Loucy (cell line): ENCODE measurements at regions not wholly inside any gene's neighbourhood (a gene's known extent, or its start where the extent isn't known, plus 50 kb on each side); places are given as distances from the start of the nearest gene placed in this dataset.

Source experiments
- H2AFZ ChIP-seq: fragments of 200-600 bp; sonication (generic); 2 replicates; pipeline ENCODE4 v1.6.0; 2016; ENCODE audit warnings: antibody characterized with exemption, mild to moderate bottlenecking, low read length, moderate library complexity
- H3F3A ChIP-seq: fragments of 200-600 bp; 2 replicates; pipeline ENCODE4 v1.6.0; 2016; ENCODE audit warnings: antibody characterized with exemption, low read depth, mild to moderate bottlenecking
- H3K27me3 ChIP-seq: fragments of 200-600 bp; sonication (generic); 2 replicates; pipeline ENCODE4 v1.6.1; 2014; ENCODE audit warnings: low read length, mild to moderate bottlenecking; ENCODE audit not compliant: insufficient read depth, poor library complexity, severe bottlenecking
- H3K36me3 ChIP-seq: fragments of 200-600 bp; sonication (generic); 2 replicates; pipeline ENCODE4 v1.6.1; 2016; ENCODE audit warnings: low read length; ENCODE audit not compliant: insufficient read depth
- H3K4me1 ChIP-seq: fragments of 200-600 bp; sonication (generic); 2 replicates; pipeline ENCODE4 v1.5.1; 2014; ENCODE audit warnings: low read length, mild to moderate bottlenecking; ENCODE audit not compliant: insufficient read depth, poor library complexity, severe bottlenecking
- H3K4me2 ChIP-seq: fragments of 200-600 bp; sonication (generic); 2 replicates; pipeline ENCODE4 v1.6.0; 2014; ENCODE audit warnings: antibody characterized with exemption, low read length, low read depth, mild to moderate bottlenecking; ENCODE audit not compliant: poor library complexity, severe bottlenecking
- H3K4me3 ChIP-seq: fragments of 200-600 bp; sonication (generic); 2 replicates; pipeline ENCODE4 v1.5.1; 2014; ENCODE audit warnings: low read length, mild to moderate bottlenecking, mixed read lengths; ENCODE audit not compliant: poor library complexity, severe bottlenecking
- H3K79me2 ChIP-seq: fragments of 200-600 bp; sonication (generic); 2 replicates; pipeline ENCODE4 v1.6.1; 2014; ENCODE audit warnings: low read length; ENCODE audit not compliant: insufficient read depth
- H3K9ac ChIP-seq: fragments of 200-600 bp; sonication (generic); 2 replicates; pipeline ENCODE4 v1.6.0; 2014; ENCODE audit warnings: mild to moderate bottlenecking, low read depth, low read length, moderate library complexity; ENCODE audit not compliant: poor library complexity, severe bottlenecking
- H3K9me2 ChIP-seq: fragments of 200-600 bp; sonication (generic); replicated peaks from 2 replicates; pipeline ENCODE4 v1.6.1; 2016; ENCODE audit warnings: low read depth, low read length, mixed read lengths
- H3K9me3 ChIP-seq: fragments of 200-600 bp; sonication (generic); 2 replicates; pipeline ENCODE4 v1.6.1; 2014; ENCODE audit warnings: mild to moderate bottlenecking, antibody characterized with exemption, low read length, low read depth; ENCODE audit not compliant: insufficient read depth
- H4K20me1 ChIP-seq: fragments of 200-600 bp; sonication (generic); 2 replicates; pipeline ENCODE4 v1.6.0; 2014; ENCODE audit warnings: antibody characterized with exemption, low read length, mild to moderate bottlenecking; ENCODE audit not compliant: insufficient read depth, poor library complexity, severe bottlenecking
- EZH2phosphoT487 ChIP-seq: fragments of 200-600 bp; IDR thresholded peaks from 2 replicates; pipeline ENCODE4 v1.6.1; 2018; ENCODE audit warnings: antibody characterized with exemption, mild to moderate bottlenecking, moderate library complexity, borderline replicate concordance
- TF ChIP-seq, protein P1 (sequence below): fragments of 200-600 bp; sonication (generic); conservative IDR thresholded peaks from 2 replicates; pipeline ENCODE4 v1.5.1; 2014; ENCODE audit warnings: mild to moderate bottlenecking, antibody characterized with exemption, low read length

DNA sequence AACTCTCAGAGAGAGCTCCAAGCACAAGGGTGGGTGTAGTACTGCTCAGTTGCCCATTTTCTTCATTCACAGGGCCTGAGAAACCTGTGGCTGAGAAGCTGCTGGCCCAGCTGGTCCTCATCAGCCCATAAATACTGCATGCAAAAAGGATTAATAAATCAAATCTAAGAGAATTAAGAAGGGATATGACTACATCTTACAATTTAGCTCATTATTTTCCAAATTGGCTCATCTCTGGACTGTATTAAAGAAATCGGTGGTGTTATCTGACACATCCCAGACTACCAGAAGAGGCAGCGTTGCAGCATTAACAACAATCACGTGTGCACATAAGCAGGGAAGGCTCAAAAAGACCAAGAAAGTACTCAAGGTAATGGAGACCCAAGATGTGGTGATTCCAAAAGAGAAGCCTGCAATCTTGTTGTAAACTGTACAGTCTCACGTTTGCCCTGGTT lies 90.7 kb downstream of the CD24 start:
- no peaks in the 10 kb centered on the region for H3K9me2 ChIP-seq
- H3K36me3 ChIP-seq, result no peaks in the 10 kb centered on the region
- no peaks in the 10 kb centered on the region for H3K27me3 ChIP-seq
- H3F3A ChIP-seq, result no peaks in the 10 kb centered on the region
- H4K20me1 ChIP-seq, result no peaks in the 10 kb centered on the region
- H2AFZ ChIP-seq, result no peak overlapping the region
- no peak overlapping the region for H3K4me3 ChIP-seq
- no peak overlapping the region for H3K4me2 ChIP-seq
- no peaks in the 10 kb centered on the region for H3K79me2 ChIP-seq
- no peak for TF ChIP-seq EZH2phosphoT487
- TF ChIP-seq, protein P1, sequence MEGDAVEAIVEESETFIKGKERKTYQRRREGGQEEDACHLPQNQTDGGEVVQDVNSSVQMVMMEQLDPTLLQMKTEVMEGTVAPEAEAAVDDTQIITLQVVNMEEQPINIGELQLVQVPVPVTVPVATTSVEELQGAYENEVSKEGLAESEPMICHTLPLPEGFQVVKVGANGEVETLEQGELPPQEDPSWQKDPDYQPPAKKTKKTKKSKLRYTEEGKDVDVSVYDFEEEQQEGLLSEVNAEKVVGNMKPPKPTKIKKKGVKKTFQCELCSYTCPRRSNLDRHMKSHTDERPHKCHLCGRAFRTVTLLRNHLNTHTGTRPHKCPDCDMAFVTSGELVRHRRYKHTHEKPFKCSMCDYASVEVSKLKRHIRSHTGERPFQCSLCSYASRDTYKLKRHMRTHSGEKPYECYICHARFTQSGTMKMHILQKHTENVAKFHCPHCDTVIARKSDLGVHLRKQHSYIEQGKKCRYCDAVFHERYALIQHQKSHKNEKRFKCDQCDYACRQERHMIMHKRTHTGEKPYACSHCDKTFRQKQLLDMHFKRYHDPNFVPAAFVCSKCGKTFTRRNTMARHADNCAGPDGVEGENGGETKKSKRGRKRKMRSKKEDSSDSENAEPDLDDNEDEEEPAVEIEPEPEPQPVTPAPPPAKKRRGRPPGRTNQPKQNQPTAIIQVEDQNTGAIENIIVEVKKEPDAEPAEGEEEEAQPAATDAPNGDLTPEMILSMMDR, result peak; percentile 62
- H3K9me3 ChIP-seq, result no peaks in the 10 kb centered on the region
- no peak overlapping the region for H3K9ac ChIP-seq
- H3K4me1 ChIP-seq, result no peaks in the 10 kb centered on the region

DNA sequence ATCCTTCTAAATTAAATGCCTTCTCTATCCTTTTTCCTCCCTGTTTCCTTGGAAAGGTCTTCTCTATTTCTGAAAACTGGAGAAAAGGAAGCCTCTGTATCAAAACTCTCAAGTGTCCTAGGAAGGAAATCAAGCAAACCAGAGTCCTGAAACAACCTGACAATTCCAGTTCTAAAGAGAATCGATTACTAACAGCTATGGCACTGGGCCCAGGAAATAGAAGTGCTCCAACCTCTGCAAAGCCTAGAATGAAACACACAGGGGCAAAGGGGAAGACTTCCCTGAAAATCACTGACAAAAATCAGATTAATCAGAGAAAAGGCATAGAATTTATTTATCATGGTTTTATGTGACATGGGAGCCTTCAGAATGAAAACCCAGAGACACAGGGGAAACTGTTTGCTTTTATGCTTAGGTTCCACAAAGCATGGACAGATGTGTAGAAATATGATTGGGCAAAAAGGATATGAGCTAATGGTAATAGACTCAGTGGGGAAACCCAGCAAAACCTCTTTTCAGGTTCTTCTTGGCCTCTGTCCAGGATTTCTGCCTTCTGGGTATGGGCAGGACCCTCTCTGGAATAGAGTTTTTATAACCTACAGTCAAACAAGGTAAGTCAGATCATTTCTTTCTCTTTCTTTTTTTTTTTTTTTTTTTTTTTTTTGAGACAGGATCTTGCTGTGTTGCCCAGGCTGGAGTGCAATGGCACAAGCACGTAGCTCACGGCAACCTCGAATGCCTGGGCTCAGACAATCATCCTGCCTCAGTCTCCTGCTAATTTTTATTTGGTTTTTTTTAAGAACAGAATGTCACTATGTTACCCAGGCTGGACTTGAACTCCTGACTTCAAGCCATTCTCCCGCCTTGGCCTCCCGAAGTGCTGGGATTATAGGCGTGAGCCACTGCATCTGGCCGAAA lies 91.7 kb downstream of the CD24 start:
- Histone ChIP-seq H3K4me3 (no peak overlapping the region), H3K9me3 (no peaks in the 10 kb centered on the region), H3K27me3 (no peaks in the 10 kb centered on the region), H3K4me1 (no peaks in the 10 kb centered on the region), H3K79me2 (no peaks in the 10 kb centered on the region), H3K9me2 (no peaks in the 10 kb centered on the region), H2AFZ (no peak overlapping the region), H4K20me1 (no peaks in the 10 kb centered on the region), H3F3A (no peaks in the 10 kb centered on the region), H3K4me2 (no peak overlapping the region), H3K9ac (no peak overlapping the region), H3K36me3 (no peaks in the 10 kb centered on the region)
- TF ChIP-seq, protein P1, result no peak
- TF ChIP-seq EZH2phosphoT487, result no peak

- no peaks in the 10 kb centered on the region for H3K36me3 ChIP-seq
- H3K9me3 ChIP-seq, result no peaks in the 10 kb centered on the region
- H3K79me2 ChIP-seq, result no peaks in the 10 kb centered on the region
- TF ChIP-seq EZH2phosphoT487, result no peak
- TF ChIP-seq, protein P1, result no peak
- H2AFZ ChIP-seq, result no peak overlapping the region
- H4K20me1 ChIP-seq, result no peaks in the 10 kb centered on the region
- no peak overlapping the region for H3K4me2 ChIP-seq
- H3K27me3 ChIP-seq, result no peaks in the 10 kb centered on the region
- H3K9ac ChIP-seq, result no peak overlapping the region
- no peaks in the 10 kb centered on the region for H3K4me1 ChIP-seq
- no peaks in the 10 kb centered on the region for H3K9me2 ChIP-seq
- no peaks in the 10 kb centered on the region for H3F3A ChIP-seq
- H3K4me3 ChIP-seq, result no peak overlapping the region
These were observed 92.4 kb downstream of the CD24 start for GRCh38 chr6:106882138-106882537.
